ENCODE measurements at regions not wholly inside any gene's neighbourhood (a gene's known extent, or its start where the extent isn't known, plus 50 kb on each side); places are given as distances from the start of the nearest gene placed in this dataset.

GRCh38 chr15:72911626-72912025, 128.1 kb upstream of the ADPGK start:
- Histone ChIP-seq H3K4me3 (ENCODE audit: low read depth, low read length) (no peak overlapping the region), H3K27me3 (ENCODE audit: control insufficient read depth, insufficient read depth, low read length) (no peaks in the 10 kb centered on the region), H3K36me3 (ENCODE audit: control insufficient read depth, insufficient read depth, low read length) (no peaks in the 10 kb centered on the region)
- TF ChIP-seq, protein P1, sequence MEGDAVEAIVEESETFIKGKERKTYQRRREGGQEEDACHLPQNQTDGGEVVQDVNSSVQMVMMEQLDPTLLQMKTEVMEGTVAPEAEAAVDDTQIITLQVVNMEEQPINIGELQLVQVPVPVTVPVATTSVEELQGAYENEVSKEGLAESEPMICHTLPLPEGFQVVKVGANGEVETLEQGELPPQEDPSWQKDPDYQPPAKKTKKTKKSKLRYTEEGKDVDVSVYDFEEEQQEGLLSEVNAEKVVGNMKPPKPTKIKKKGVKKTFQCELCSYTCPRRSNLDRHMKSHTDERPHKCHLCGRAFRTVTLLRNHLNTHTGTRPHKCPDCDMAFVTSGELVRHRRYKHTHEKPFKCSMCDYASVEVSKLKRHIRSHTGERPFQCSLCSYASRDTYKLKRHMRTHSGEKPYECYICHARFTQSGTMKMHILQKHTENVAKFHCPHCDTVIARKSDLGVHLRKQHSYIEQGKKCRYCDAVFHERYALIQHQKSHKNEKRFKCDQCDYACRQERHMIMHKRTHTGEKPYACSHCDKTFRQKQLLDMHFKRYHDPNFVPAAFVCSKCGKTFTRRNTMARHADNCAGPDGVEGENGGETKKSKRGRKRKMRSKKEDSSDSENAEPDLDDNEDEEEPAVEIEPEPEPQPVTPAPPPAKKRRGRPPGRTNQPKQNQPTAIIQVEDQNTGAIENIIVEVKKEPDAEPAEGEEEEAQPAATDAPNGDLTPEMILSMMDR (IDR thresholded peaks at IDR 0.05; ENCODE audit: insufficient read depth, low read length, poor library complexity, severe bottlenecking): no peak
- DNase-seq (ENCODE audit: low read depth): no peak

DNA sequence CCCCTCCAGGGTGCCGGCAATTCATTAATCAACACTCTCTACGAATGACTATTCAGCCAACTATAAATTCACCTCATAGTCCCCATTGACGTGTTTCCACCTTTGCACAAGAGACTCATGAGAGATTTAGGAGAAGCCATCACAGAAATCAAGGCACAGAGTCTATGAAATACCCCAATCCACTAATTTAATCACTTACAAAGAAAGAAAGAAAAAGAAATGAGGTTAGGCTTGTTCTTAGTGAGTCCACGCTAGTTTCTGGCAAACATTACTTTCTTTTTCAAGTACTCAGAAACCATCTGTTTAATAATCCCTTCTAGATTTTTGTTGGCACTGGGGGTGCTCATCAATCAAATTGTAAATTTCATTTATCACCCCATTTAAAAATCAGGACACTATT, 125.2 kb upstream of the ADPGK start:
- no peak for DNase-seq (ENCODE audit: low read depth)
- no peaks in the 10 kb centered on the region for H3K27me3 ChIP-seq (ENCODE audit: control insufficient read depth, insufficient read depth, low read length)
- no peak overlapping the region for H3K4me3 ChIP-seq (ENCODE audit: low read depth, low read length)
- TF ChIP-seq, protein P1 (IDR thresholded peaks at IDR 0.05; ENCODE audit: insufficient read depth, low read length, poor library complexity, severe bottlenecking): no peak
- no peaks in the 10 kb centered on the region for H3K36me3 ChIP-seq (ENCODE audit: control insufficient read depth, insufficient read depth, low read length)

DNA sequence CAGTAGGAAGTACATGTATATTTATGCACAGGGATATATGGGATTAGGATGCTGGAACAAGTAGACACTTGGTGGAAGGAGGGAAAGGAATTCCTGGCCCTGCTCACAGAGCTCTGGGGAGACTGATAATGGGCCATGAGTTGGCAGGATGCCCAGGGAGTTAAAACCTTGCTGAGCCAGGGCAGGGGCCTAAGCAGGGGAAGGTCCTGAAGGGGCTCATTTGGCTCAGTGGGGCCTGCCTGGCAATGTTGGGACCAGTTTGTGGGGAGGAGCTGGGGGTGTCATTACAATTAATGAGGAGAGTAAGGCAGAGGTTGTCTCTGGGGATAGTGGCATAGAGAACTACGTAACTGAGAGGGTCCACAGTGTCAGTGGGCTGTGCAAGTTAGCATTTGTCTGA, 124.2 kb upstream of the ADPGK start:
- H3K27me3 ChIP-seq (ENCODE audit: control insufficient read depth, insufficient read depth, low read length): peaks cover 2% of the 10 kb centered on the region
- no peaks in the 10 kb centered on the region for H3K36me3 ChIP-seq (ENCODE audit: control insufficient read depth, insufficient read depth, low read length)
- no peak overlapping the region for H3K4me3 ChIP-seq (ENCODE audit: low read depth, low read length)
- no peak for DNase-seq (ENCODE audit: low read depth)
- TF ChIP-seq, protein P1 (IDR thresholded peaks at IDR 0.05; ENCODE audit: insufficient read depth, low read length, poor library complexity, severe bottlenecking): no peak

DNA sequence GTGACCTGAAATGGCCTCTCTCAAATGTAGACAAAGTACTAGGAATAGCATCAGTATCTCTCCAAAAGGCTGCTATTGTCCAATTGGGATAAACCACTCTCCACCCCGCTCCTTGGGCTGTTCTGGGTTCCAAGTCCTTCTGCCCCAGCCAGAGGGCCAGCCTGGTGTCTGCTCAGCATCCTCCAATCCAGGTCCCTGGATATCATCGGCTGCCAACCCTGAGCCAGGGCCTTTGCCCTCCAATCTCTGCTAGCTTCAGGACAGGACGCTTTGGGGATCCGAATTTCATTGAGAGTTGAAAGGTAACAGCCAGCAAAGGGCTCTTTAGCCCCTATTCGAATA, 119.3 kb upstream of the ADPGK start:
- Histone ChIP-seq H3K27me3 (ENCODE audit: control insufficient read depth, insufficient read depth, low read length) (peaks cover 12% of the 10 kb centered on the region), H3K4me3 (ENCODE audit: low read depth, low read length) (no peak overlapping the region), H3K36me3 (ENCODE audit: control insufficient read depth, insufficient read depth, low read length) (no peaks in the 10 kb centered on the region)
- DNase-seq (ENCODE audit: low read depth): no peak
- TF ChIP-seq, protein P1 (IDR thresholded peaks at IDR 0.05; ENCODE audit: insufficient read depth, low read length, poor library complexity, severe bottlenecking): no peak

GRCh38 chr15:72902245-72902918, 118.8 kb upstream of the ADPGK start:
- Histone ChIP-seq H3K27me3 (ENCODE audit: control insufficient read depth, insufficient read depth, low read length) (peaks cover 12% of the 10 kb centered on the region), H3K4me3 (ENCODE audit: low read depth, low read length) (no peak overlapping the region), H3K36me3 (ENCODE audit: control insufficient read depth, insufficient read depth, low read length) (no peaks in the 10 kb centered on the region)
- TF ChIP-seq, protein P1 (IDR thresholded peaks at IDR 0.05; ENCODE audit: insufficient read depth, low read length, poor library complexity, severe bottlenecking): no peak
- DNase-seq (ENCODE audit: low read depth): no peak

DNA sequence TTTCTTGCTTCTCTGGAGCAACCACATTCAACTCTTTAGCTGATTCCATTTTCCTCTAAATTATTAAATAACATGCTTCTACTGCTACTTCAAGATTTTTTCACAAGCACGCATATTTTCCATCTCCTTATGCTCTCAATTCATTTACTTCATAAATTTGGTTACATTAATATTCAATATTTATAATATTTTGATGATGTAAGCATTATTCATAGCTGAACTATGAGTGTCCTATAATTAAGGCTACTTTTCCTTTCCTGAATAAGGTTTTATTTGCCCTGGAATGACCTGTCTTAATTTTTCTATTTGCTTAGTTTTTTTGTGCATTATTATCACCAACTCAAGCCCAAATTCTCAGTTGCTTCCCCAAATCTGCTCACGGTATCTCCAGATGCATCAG, 109.4 kb upstream of the ADPGK start:
- TF ChIP-seq, protein P1 (IDR thresholded peaks at IDR 0.05; ENCODE audit: insufficient read depth, low read length, poor library complexity, severe bottlenecking): no peak
- no peak overlapping the region for H3K4me3 ChIP-seq (ENCODE audit: low read depth, low read length)
- no peaks in the 10 kb centered on the region for H3K36me3 ChIP-seq (ENCODE audit: control insufficient read depth, insufficient read depth, low read length)
- H3K27me3 ChIP-seq (ENCODE audit: control insufficient read depth, insufficient read depth, low read length): no peaks in the 10 kb centered on the region
- no peak for DNase-seq (ENCODE audit: low read depth)
